ENCODE measurements at regions not wholly inside any gene's neighbourhood (a gene's known extent, or its start where the extent isn't known, plus 50 kb on each side); places are given as distances from the start of the nearest gene placed in this dataset.

GRCh38 chr14:84254290-84254689 lies 1275.7 kb upstream of the FLRT2 start:
- no peak for TF ChIP-seq ZNF26 (tag by site-specific recombination; IDR thresholded peaks at IDR 0.05)
- no peak for TF ChIP-seq CTCF (tag by site-specific recombination; IDR thresholded peaks at IDR 0.05)
- TF ChIP-seq ZNF549 (tag by site-specific recombination; IDR thresholded peaks at IDR 0.05) = no peak
- no peak for TF ChIP-seq KLF16 (tag by site-specific recombination; IDR thresholded peaks at IDR 0.05)
- no peak for TF ChIP-seq MYNN (tag by site-specific recombination; IDR thresholded peaks at IDR 0.05; ENCODE audit: borderline replicate concordance)
- TF ChIP-seq ZNF114 (tag by site-specific recombination; IDR thresholded peaks at IDR 0.05) = no peak
- no peak for TF ChIP-seq ZNF658 (tag by site-specific recombination; IDR thresholded peaks at IDR 0.05)
- TF ChIP-seq YY1 (tag by site-specific recombination; IDR thresholded peaks at IDR 0.05) = no peak
- TF ChIP-seq ZEB2 (tag by site-specific recombination; IDR thresholded peaks at IDR 0.05) = no peak
